T-helper 1 cell treated with Interleukin-12 subunit alpha and Interleukin-12 subunit beta and Interleukin-4 antibody, amounts not matched to agents 30 ng/mL and 1 ng/mL, for 36 hours (primary cell): ENCODE measurements at regions not wholly inside any gene's neighbourhood (a gene's known extent, or its start where the extent isn't known, plus 50 kb on each side); places are given as distances from the start of the nearest gene placed in this dataset.

Experiments used
- intact Hi-C: fragments of 100-400 bp; cut with micrococcal nuclease; formaldehyde crosslinking; loops from one replicate; pipeline ENCODE4 v1.15.1; 2024

- intact Hi-C loops, result no loop called here
Measured at GRCh38 chr3:147846293-147846692, 437.1 kb downstream of the ZIC1 start.

DNA sequence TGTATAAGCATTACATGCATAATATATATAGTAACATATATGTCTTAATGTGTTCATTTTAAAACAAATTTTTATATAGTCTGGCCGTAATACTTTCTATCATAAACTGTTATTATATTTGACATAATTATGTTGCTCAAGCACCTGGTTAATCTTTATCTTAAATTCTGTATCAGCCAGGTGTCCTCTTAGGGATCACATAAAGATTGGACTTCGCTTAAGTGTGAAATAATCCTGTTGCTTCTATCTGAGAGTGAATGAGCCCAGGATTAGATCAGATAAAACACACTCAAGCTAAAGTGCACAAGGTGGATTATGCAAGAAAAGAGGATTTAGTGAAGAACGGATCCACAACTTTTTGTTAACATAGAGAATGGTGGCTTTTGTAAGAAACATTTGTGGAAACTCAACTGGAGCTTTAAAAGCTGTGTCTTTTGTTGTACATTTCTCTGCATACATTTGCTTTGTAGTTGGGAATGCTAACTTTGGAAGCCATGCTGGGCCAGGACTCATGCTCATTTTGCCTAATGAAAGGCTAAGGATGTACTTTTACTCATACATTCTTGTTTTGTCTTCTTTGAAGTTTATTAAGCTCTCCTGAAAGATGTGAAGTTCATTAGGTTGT is 437.8 kb downstream of the ZIC1 start:
- intact Hi-C loops, result no loop called here

- intact Hi-C loops, result no loop called here
Measured at GRCh38 chr3:147851062-147851461, 441.9 kb downstream of the ZIC1 start.

- intact Hi-C loops, result no loop called here
Measured at GRCh38 chr3:147854542-147854941, 445.4 kb downstream of the ZIC1 start.

GRCh38 chr3:147864754-147865354 is 455.7 kb downstream of the ZIC1 start:
- intact Hi-C loops, result no loop called here

- intact Hi-C loops, result no loop called here
Measured at GRCh38 chr3:147866561-147866960, 457.4 kb downstream of the ZIC1 start.

DNA sequence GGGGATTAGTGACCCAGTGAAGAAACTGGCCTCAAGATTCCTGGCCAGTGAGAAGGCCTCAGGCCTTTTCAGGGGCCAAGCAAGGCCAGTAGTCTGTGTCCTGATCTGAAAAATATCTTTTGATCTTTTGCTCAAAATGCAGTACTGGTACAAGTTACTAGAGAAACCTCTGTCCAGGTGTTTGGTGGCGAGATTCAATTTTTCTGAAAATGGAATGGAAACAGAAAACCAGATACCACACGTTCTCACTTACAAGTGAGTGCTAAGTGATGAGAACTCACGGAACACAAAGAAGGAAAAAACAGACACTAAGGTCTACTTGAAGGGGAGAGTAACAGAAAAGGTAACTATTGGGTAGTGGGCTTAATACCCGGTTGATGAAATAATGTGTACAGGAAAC is 463.4 kb downstream of the ZIC1 start:
- intact Hi-C loops, result no loop called here

DNA sequence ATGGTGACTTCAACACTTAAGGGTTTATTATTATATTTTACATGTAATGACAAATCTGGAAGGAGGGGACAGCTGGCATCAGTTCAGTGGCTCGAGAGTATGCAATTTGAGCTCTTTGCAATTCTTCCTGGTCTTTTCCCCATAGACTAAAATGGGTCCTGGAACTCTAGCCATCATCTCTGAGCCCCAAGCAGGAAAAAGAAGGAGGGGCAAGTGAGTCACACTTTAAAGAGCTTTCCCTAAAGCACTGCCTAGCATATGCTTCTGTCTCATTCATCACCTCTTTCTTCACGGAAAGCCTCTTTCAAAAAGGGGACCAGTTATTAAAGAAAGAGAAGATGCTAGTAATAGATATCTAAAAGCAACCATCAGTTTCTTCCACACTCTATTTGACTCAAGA is 466.3 kb downstream of the ZIC1 start:
- intact Hi-C loops, result no loop called here

- intact Hi-C loops, result no loop called here
Measured at GRCh38 chr3:147881933-147882332, 472.8 kb downstream of the ZIC1 start.

- intact Hi-C loops, result no loop called here
Measured at GRCh38 chr3:147886879-147887278, 477.7 kb downstream of the ZIC1 start.

- intact Hi-C loops, result no loop called here
Measured at GRCh38 chr3:147887797-147888196, 478.6 kb downstream of the ZIC1 start.

DNA sequence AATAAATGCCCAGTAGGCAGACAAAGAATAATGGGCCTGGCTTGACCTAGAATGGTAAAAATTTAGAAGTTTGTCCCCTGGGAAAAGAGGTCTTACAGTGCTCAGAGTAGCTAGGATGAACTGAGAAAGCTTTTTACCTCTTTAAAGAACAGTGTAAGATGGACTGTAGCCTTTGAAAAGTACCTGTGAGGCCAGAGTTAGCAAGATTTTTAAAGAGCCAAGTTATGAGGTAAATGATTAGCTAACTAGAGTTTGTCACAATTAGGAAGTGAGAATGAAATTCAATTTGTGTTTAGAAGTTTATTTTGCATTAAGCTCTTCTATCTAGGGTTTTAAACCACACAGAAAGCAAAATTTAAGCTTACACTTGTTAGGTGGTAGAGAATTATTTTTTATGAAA is 480.9 kb downstream of the ZIC1 start:
- intact Hi-C loops, result no loop called here

DNA sequence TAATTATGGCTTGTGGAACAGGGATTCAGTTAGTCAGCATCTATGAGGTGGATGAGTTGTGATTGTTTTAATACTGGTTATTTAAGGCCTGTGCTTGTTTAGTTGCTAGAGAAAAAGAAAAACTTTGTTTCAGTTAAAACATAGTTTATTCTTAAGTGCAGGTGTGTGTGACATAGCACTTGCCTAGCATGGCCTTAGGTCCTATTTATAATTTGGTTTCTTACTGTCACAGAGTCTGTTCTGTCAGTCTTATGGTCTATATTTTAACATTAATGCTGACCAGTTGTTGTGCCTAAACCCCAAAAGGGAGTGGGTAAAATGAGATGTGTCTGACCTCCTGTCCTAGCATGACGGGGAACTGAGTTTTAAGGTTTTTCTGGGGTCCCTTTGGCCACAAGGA is 486.3 kb downstream of the ZIC1 start:
- intact Hi-C loops, result no loop called here

DNA sequence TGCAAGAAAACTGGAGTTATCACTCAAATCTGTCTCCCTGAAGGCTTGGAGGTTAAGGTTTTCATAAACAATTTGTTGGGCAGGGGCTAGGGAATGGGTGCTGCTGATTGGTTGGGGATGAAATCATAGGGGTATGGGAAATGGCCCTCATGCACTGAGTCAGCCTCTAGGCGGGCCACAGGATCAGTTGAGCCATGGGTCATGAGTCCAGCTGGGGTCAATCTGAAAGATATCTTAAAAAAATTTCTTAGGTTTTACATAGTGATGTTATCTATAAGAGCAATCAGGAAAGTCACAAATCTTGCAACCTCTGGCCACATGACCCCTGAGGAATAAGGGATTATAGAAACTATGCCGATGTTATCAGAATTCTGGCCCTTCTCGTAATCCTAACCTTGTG is 491.7 kb downstream of the ZIC1 start:
- intact Hi-C loops, result no loop called here

- intact Hi-C loops, result no loop called here
Measured at GRCh38 chr3:147903026-147903425, 493.9 kb downstream of the ZIC1 start.

GRCh38 chr3:147904421-147904820 is 495.3 kb downstream of the ZIC1 start:
- intact Hi-C loops, result no loop called here

DNA sequence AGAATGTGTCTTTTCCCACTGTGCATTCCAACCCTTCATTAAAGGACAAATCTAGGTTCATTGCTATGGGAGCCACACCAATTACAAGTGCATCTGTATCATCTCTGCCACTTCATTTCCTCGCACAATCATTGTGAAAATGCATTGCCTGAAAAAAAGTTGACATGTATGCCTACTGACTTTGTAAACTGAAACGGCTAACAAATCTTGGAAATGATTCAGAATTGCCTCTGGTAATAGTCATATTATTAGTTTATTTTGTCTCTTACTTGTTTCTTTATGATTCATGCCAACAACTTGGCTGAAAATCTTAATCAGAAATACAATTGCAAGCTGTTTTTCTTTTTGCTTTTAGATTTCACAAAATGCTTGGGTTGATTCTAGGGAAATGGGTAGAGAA is 497.1 kb downstream of the ZIC1 start:
- intact Hi-C loops, result no loop called here

GRCh38 chr3:147914532-147914931 is 505.4 kb downstream of the ZIC1 start:
- intact Hi-C loops, result no loop called here

DNA sequence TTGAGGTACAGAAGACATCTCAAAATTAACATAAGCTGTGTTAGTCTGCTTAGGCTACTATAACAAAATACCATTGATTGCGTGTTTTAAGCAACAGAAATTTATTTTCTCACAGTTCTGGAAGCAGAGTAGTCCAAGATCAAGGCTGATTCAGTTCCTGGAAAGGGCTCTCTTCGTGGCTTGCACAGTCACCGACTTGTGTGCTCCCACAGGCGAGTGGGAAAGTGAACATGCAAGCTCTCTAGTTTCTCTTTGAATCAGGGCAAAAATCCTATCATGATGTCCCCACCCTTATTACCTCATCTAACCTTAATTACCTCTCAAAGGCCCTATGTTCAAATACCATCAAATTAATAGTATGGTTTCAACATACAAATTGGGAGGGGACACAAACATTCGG is 505.9 kb downstream of the ZIC1 start:
- intact Hi-C loops, result no loop called here

DNA sequence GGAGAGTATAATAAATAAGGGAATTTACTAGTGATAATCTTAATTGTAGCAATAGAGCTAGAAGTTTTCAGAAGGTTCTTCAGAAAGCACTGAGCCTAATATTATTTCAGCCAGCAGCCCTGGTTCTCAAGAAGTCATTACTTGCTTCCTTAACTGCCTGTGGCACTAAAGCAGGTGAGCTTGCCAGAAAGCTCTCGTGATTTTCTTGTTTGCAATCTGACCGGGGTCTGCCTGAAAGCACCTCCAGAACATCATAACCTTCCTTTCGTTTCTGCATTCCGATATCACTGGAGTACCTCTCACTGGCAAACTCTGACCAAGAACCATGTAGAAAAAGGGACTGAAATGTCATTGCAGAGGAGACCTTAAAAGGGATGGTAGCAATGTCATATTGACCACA is 510.3 kb downstream of the ZIC1 start:
- intact Hi-C loops, result no loop called here

- intact Hi-C loops, result no loop called here
Measured at GRCh38 chr3:147921051-147921450, 511.9 kb downstream of the ZIC1 start.

GRCh38 chr3:147924755-147925154 is 515.6 kb downstream of the ZIC1 start:
- intact Hi-C loops, result no loop called here

- intact Hi-C loops, result no loop called here
Measured at GRCh38 chr3:147925272-147925671, 516.1 kb downstream of the ZIC1 start.
